AG09309 (cell line): ENCODE measurements at regions not wholly inside any gene's neighbourhood (a gene's known extent, or its start where the extent isn't known, plus 50 kb on each side); places are given as distances from the start of the nearest gene placed in this dataset.
"Not testable (repeated sequence)": the region's sequence is repeated elsewhere in the genome, so short reads cannot be mapped to it uniquely, and the experiment has no call there.

Experiments used
- DNase-seq: peaks from one replicate; pipeline ENCODE4 v3.0.0-alpha.2; 2010; ENCODE audit warnings: low read depth
- H3K4me3 ChIP-seq: 2 replicates; pipeline ENCODE4 v1.5.1; 2011; ENCODE audit warnings: mild to moderate bottlenecking, low read depth, low read length, moderate library complexity; ENCODE audit not compliant: control insufficient read depth
- TF ChIP-seq, protein P1 (sequence below): IDR thresholded peaks from 2 replicates; pipeline ENCODE4 v1.5.1; 2011; ENCODE audit warnings: mild to moderate bottlenecking, low read depth, low read length, inconsistent platforms; ENCODE audit not compliant: insufficient read depth, control insufficient read depth; ENCODE audit errors: missing control alignments

GRCh38 chr21:28025111-28025510 lies 967.6 kb downstream of the LTN1 start:
- TF ChIP-seq, protein P1, sequence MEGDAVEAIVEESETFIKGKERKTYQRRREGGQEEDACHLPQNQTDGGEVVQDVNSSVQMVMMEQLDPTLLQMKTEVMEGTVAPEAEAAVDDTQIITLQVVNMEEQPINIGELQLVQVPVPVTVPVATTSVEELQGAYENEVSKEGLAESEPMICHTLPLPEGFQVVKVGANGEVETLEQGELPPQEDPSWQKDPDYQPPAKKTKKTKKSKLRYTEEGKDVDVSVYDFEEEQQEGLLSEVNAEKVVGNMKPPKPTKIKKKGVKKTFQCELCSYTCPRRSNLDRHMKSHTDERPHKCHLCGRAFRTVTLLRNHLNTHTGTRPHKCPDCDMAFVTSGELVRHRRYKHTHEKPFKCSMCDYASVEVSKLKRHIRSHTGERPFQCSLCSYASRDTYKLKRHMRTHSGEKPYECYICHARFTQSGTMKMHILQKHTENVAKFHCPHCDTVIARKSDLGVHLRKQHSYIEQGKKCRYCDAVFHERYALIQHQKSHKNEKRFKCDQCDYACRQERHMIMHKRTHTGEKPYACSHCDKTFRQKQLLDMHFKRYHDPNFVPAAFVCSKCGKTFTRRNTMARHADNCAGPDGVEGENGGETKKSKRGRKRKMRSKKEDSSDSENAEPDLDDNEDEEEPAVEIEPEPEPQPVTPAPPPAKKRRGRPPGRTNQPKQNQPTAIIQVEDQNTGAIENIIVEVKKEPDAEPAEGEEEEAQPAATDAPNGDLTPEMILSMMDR = no peak

DNA sequence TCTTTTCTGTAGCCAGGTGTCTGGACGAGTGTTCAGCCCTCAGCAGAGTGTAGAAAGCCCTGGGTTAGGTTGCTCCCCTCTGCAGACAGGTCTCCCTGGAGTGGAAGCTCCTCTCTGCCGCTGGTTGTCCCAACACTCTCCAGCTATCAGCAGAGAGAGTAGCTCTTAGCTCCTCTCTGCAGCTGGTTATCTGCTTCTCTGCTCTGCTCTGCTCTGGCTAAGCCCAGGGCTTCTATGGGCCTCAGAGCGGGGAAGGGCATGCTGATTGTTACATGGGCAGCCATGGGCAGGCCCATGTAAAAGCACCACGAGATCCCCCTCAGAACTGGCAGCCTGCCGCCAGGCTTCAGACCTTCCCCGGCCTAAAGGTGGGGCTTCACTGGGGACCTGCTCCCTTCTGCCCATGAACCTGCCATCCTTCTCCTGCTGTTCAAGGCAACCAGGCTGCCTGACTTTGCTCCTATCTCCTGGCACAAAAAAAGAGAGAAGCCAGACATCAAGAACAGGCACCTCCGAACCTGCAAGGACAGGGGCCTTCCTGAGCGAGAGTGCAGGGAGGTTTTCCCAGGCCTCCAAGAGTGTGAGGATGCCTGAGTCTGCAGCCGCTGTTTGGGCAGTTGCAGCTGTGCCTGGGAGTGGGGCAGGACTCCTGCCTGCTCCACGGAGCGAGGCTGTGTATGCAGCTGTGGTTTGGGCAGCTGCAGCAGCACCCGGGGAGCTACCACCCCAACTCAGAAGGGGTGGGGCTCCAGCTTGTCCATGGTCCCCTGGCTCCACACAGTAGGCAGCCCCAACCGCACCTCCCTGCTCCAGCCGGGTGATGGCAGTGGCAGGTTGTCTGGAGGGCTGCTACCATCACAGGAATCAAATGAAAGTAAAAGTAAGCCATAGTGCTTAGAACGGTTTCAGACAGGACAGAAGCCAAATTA lies 973.7 kb downstream of the LTN1 start:
- H3K4me3 ChIP-seq = no peak overlapping the region
- no peak for DNase-seq
- TF ChIP-seq, protein P1 = no peak

More at GRCh38 chr21:28025111-28025510, 967.6 kb downstream of the LTN1 start:
- no peak for DNase-seq
- H3K4me3 ChIP-seq = no peak overlapping the region

DNA sequence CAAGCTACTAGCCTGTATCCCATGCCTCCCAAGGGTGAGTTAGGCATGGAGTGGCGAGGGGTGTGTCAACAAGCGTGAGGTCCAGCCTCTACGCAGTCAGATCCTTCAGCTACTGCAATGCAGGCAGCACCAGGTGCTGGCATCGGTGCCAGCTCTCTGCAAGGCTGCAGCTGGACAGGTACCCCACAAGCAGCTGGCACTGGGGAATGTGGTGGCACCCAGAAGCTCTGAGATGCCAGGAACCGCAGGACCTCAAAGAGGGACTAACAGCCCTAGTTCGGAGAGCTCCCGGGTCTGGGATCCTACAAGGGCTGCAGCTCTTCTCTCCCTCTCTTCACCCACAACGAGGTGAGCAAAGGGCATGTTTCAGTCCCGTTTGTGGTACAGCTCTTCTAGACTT lies 974.5 kb downstream of the LTN1 start:
- no peak for DNase-seq
- H3K4me3 ChIP-seq = no peak overlapping the region
- TF ChIP-seq, protein P1 = no peak

DNA sequence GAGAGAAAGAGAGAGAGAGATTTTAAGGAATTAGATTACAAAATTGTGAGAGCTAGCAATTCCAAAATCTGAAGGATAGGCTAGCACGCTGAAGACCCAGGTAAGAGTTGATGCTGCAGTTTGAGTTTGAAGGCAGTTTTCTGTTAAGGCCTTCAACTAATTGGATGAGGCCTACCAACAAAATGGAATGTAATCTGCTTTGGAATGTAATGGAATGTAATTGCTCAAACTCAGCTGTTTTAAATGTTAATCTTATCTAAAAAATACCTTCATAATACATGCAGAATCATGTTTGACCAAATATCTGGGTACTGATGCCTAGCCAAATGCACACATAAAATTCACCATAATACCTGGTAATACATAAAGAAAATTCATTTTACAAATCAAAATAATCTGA lies 976.1 kb downstream of the LTN1 start:
- TF ChIP-seq, protein P1 = no peak
- no peak overlapping the region for H3K4me3 ChIP-seq
- DNase-seq = no peak

DNA sequence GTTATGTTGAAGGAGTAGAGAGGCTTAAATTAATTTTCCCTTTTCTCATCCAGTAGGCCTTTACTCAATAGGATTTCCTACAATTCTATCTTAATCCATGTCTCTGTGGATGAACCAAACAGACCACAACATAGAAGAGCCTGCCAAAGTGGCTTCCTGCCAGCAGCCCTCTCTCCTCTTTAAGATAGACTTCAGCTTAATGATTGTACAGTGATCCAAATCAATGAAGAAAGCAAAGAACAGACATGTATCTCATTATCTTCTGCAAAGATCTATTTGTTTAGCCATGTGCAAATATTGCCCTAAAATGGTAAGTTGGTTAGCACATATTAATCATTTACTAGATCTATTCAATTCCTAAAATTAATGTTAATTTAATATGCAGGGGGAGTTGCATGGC lies 979.6 kb downstream of the LTN1 start:
- DNase-seq, H3K4me3 ChIP-seq: not testable (repeated sequence)

DNA sequence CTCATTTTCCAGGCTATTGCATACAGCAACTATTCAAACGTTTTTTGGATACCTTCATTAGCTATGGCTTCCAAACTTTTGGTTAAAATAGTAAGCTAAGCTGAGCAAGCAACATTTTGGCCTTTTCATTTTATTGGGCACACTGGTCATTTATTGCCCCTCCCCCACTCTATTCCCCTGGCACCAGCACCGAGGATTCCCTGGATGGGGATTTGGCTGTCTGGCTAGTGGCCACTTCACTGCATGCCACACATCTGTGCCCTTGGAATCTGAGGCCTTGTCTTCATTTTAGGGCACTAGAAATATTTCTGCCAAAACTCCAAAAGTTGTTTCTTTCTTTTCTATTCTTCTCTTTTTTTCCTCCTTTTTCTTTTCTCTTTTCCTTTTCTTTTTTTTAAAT lies 980.7 kb downstream of the LTN1 start:
- DNase-seq, H3K4me3 ChIP-seq: not testable (repeated sequence)

DNA sequence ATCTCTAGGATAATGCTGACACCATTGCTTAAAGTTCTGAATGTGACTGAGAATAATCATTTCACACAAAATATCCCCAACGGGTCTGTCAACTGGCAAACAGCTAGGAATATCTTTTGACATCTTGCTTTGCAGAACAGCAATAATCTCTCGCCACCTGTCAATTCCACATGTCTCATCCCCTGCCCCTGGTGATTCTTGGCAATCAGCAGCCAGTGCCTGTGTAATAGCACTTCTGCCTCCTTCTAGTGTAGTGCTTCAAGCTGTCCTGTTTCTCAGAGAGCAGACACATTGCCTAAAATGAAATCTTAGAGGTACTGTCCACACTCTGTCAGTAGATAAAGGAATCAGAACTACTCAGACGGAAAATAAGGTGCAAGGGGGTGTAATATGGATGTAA lies 984.4 kb downstream of the LTN1 start:
- DNase-seq, H3K4me3 ChIP-seq: not testable (repeated sequence)

DNA sequence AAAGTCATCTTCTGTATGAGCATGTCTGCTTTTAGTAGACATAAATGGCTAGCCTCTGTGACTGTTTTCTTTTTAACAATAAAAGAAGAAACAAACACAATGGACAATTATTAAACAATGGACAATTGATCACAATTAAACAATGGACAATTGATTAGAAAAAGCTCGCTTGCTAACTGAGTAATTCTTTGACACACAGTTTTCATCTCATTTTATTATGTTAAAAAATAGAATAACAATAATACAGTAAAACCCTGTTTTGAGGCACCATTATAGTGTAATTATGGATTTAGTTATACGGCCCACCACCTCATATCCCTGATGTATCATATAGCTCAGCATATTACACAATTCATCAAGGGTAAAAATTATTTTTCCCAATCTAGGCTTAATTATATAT lies 989.0 kb downstream of the LTN1 start:
- DNase-seq, H3K4me3 ChIP-seq: not testable (repeated sequence)

DNA sequence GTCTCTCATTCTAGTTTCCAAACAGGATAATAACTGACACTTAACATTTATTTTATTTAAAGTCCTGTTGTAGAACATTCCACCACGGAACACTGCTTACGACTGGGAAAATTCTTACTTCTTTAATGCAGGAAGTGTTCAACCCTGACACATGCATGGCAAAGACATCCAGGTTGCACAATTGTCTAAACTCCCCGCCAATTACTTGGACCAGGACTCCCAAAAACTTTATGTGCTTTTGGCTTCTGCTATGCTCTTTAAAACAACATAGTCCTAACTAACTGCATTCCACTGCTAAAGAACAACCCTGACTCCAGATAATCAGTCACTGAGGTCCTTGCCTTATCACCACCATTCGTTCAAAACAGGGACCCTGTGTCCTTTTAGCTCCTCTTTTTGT lies 995.8 kb downstream of the LTN1 start:
- not testable (repeated sequence) for H3K4me3 ChIP-seq, DNase-seq

DNA sequence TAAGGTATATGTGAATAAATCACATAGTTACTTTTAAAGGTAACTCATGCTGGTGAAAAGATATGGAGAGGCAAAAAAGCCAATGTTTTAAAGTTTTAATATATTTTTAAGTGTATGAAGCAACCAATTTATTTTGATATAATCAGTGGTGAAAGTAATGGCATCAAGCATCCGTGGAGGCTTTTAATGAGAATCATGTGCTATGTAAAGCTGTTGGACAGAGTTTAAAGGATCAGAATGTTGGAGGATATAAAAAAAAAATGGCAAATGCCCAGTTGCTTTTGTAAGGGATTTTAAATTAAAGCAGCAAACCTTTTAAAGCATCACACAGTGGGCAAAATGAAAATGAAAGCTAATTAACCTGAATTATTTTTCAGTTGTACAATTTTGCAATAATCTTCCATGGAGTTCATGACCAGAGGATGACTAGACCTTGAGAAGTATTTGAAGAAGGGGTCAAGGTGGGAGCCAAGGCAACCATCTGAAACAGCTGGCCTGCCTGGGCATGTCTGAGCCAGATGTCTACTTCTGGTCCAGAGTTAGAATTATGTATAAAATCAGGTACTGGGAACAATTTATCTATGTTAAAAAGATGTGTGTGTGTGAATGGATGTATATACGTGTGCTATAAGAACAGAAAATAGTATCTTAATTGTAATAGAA lies 1007.9 kb downstream of the LTN1 start:
- not testable (repeated sequence) for DNase-seq, H3K4me3 ChIP-seq

- not testable (repeated sequence) for DNase-seq, H3K4me3 ChIP-seq
These were observed 1012.6 kb upstream of the ADAMTS5 start for GRCh38 chr21:27979446-27979845.
